ENCODE measurements at regions not wholly inside any gene's neighbourhood (a gene's known extent, or its start where the extent isn't known, plus 50 kb on each side); places are given as distances from the start of the nearest gene placed in this dataset.

GRCh38 chr13:22653866-22654265 is 526.9 kb upstream of the SGCG start:
- DNase-seq (ENCODE audit: low read depth), result no peak

GRCh38 chr13:22655106-22655852 is 525.5 kb upstream of the SGCG start:
- DNase-seq (ENCODE audit: low read depth), result no peak

GRCh38 chr13:22662771-22663170 is 518.0 kb upstream of the SGCG start:
- no peak for DNase-seq (ENCODE audit: low read depth)

- DNase-seq (ENCODE audit: low read depth), result no peak
Observed at GRCh38 chr13:22665506-22665905, 515.3 kb upstream of the SGCG start.

- no peak for DNase-seq (ENCODE audit: low read depth)
Observed at GRCh38 chr13:22690756-22691155, 490.0 kb upstream of the SGCG start.

GRCh38 chr13:22693691-22694090 is 487.1 kb upstream of the SGCG start:
- no peak for DNase-seq (ENCODE audit: low read depth)

GRCh38 chr13:22696433-22696832 is 484.3 kb upstream of the SGCG start:
- DNase-seq (ENCODE audit: low read depth), result no peak

- no peak for DNase-seq (ENCODE audit: low read depth)
Observed at GRCh38 chr13:22698467-22698866, 482.3 kb upstream of the SGCG start.

GRCh38 chr13:22700246-22700887 is 480.4 kb upstream of the SGCG start:
- no peak for DNase-seq (ENCODE audit: low read depth)

GRCh38 chr13:22703601-22704209 is 477.1 kb upstream of the SGCG start:
- DNase-seq (ENCODE audit: low read depth), result no peak

- no peak for DNase-seq (ENCODE audit: low read depth)
Observed at GRCh38 chr13:22707946-22708345, 472.8 kb upstream of the SGCG start.

- no peak for DNase-seq (ENCODE audit: low read depth)
Observed at GRCh38 chr13:22717036-22717435, 463.7 kb upstream of the SGCG start.

- DNase-seq (ENCODE audit: low read depth), result no peak
Observed at GRCh38 chr13:22726726-22727125, 454.1 kb upstream of the SGCG start.

GRCh38 chr13:22735011-22735995 is 445.5 kb upstream of the SGCG start:
- DNase-seq (ENCODE audit: low read depth), result no peak

GRCh38 chr13:22736084-22736767 is 444.6 kb upstream of the SGCG start:
- no peak for DNase-seq (ENCODE audit: low read depth)

GRCh38 chr13:22736768-22737092 is 444.0 kb upstream of the SGCG start:
- no peak for DNase-seq (ENCODE audit: low read depth)

GRCh38 chr13:22738357-22738756 is 442.4 kb upstream of the SGCG start:
- no peak for DNase-seq (ENCODE audit: low read depth)

- no peak for DNase-seq (ENCODE audit: low read depth)
Observed at GRCh38 chr13:22740264-22740663, 440.5 kb upstream of the SGCG start.

GRCh38 chr13:22744688-22745452 is 435.9 kb upstream of the SGCG start:
- DNase-seq (ENCODE audit: low read depth), result no peak

- no peak for DNase-seq (ENCODE audit: low read depth)
Observed at GRCh38 chr13:22748866-22749577, 431.8 kb upstream of the SGCG start.
